ENCODE measurements at regions not wholly inside any gene's neighbourhood (a gene's known extent, or its start where the extent isn't known, plus 50 kb on each side); places are given as distances from the start of the nearest gene placed in this dataset.

DNA sequence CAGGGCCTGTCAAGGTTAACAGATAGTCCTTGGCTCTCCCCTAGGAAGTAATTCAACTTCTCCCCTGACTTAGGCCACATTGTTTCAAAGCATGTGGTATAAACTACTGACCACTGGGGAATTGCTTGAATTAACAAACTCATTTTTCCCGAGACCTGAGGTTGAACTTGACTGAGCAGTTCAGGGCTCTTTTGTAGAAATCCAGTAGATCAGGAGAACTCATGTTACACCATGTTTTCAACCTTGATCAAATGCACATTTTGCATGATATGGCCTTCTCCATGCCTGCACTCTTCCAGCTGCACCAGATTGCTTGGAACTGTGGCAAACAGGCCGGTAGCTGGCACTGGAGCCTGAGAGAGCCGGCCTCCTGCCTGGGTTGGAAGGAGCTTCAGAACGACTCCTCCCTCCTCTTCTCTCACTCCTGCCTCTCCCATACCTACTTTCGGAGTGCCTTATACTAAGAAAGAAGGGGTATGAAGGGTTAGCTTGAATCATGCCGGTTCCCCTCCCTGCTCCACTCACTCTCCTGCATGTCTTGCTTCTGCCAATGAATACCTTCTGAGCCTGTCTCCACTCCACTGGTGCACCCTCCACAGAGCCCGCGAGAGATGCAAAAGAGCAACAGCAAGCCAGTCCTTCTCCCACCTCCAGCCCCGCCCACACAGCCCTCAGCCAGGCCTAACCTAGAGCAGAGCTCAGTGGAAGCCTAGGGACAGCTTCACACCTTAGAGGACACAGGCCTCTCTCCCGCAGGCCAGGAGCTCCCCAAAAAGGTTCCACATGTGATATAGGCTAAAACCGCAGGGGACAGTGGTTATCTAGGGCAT lies 159.4 kb downstream of the MACROH2A1 start:
- Histone ChIP-seq H3K27me3 (ENCODE audit: control insufficient read depth, insufficient read depth, low read length) (no peaks in the 10 kb centered on the region), H3K4me3 (ENCODE audit: low read depth, low read length) (no peak overlapping the region), H3K36me3 (ENCODE audit: control insufficient read depth, insufficient read depth, low read length) (no peaks in the 10 kb centered on the region)
- no peak for TF ChIP-seq CTCF (IDR thresholded peaks at IDR 0.05; ENCODE audit: insufficient read depth, low read length, poor library complexity, severe bottlenecking)
- no peak for DNase-seq (ENCODE audit: low read depth)

DNA sequence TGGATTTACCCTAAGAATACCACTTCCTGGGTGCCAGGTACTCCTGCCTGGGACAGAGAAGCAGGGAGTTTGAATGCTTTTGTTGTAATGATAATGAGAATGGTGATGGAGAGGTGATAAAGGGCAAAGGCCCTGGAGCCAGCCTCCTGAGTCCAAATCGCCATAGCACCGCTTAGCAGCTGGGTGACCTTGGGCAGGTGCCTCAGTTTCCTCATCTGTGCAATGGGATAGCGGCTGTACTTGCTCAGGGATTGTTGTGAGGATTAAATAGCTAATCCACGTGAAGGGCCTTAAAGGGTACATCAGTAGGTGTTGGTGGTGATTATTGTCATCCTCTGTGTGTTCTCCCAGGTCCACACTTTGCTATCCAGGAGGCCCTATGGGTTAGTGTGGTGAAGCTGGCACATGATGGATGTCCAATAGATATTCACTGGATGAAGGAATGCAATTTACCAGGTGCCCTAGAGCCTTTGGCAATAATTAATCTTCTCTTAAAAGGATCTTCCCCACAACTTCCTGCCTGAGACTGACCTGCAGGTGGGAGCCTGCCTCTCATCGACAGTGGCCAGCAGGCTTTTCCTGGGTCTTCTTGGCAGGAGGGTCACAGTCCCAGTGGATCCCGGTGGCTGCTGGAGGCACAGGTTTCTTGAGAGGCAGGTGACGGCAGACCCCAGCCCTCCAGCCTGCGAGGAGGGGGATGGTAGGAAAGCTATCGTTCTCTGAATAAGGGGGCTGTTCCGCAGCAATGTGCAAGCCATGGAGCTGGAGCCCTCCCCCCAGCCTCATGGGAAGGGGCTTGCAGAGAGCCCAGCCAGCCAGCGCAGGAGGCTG lies 160.2 kb downstream of the MACROH2A1 start:
- TF ChIP-seq CTCF (IDR thresholded peaks at IDR 0.05; ENCODE audit: insufficient read depth, low read length, poor library complexity, severe bottlenecking) = no peak

DNA sequence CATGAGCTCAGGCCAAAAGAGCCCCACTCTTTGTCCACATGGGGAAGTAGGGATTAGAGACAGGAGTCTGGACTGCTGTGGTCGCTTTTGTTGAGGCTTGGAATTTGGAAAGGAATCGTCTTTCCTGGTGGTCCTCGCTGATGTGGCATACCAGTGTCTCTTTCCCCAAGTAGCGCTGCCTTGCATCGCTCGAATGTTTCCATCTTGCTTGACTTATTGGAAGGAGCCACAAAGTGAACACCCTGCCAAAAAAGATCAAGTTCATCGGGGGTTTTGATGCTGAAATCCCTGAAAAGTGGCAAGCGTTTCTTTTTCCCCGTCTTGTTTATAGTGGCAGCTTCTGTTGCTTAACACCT lies 161.3 kb downstream of the MACROH2A1 start:
- DNase-seq (ENCODE audit: low read depth) = no peak
- Histone ChIP-seq H3K4me3 (ENCODE audit: low read depth, low read length) (no peak overlapping the region), H3K27me3 (ENCODE audit: control insufficient read depth, insufficient read depth, low read length) (no peaks in the 10 kb centered on the region), H3K36me3 (ENCODE audit: control insufficient read depth, insufficient read depth, low read length) (no peaks in the 10 kb centered on the region)
- TF ChIP-seq CTCF (IDR thresholded peaks at IDR 0.05; ENCODE audit: insufficient read depth, low read length, poor library complexity, severe bottlenecking) = no peak

More for the DNA sequence above, 160.2 kb downstream of the MACROH2A1 start:
- no peak for DNase-seq (ENCODE audit: low read depth)
- Histone ChIP-seq H3K27me3 (ENCODE audit: control insufficient read depth, insufficient read depth, low read length) (no peaks in the 10 kb centered on the region), H3K4me3 (ENCODE audit: low read depth, low read length) (no peak overlapping the region), H3K36me3 (ENCODE audit: control insufficient read depth, insufficient read depth, low read length) (no peaks in the 10 kb centered on the region)

DNA sequence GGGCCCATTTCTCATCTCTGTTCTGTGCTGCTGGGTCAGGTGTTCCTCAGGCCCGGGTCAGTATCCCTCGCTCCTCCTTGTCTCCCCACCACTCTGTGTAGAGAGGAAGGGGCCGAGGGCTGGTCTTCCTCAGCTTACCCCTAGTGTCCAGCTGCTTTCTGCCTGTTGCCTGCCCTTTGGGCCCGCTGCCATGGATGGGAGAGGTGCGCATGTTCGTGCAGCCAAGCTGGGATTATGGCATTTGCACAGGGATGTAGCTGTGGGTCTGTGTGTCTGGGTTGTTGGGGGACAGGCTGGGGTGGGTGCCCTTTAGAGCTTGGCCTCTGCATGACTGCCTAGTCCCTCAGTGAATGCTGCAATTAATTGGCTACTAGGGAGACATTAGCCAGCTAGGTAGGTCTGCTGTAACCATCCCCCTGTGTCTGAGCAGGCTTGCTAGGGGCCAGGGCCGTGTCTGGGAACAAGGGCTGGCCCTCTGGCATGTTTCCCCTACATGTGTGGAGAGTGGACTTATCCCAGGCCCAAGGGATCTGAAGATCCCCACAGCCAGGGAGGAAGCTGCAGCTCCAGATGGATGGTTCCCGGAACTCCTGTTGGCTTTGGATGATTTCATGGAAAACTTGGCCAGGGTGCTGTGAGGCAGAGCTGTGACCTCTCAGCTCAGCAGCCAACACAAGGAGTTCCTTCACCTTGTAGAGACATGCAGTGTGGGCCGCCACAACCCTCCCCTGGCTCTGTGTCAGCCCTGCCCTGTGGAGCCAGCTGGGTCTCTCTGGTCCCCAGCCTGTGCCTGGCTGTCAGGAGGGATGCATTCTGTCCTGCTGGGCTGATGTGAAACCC lies 161.9 kb downstream of the MACROH2A1 start:
- no peaks in the 10 kb centered on the region for H3K36me3 ChIP-seq (ENCODE audit: control insufficient read depth, insufficient read depth, low read length)
- H3K27me3 ChIP-seq (ENCODE audit: control insufficient read depth, insufficient read depth, low read length) = no peaks in the 10 kb centered on the region
- no peak for TF ChIP-seq CTCF (IDR thresholded peaks at IDR 0.05; ENCODE audit: insufficient read depth, low read length, poor library complexity, severe bottlenecking)
- H3K4me3 ChIP-seq (ENCODE audit: low read depth, low read length) = no peak overlapping the region
- no peak for DNase-seq (ENCODE audit: low read depth)

GRCh38 chr5:135236228-135236907 lies 162.7 kb downstream of the MACROH2A1 start:
- Histone ChIP-seq H3K4me3 (ENCODE audit: low read depth, low read length) (no peak overlapping the region), H3K27me3 (ENCODE audit: control insufficient read depth, insufficient read depth, low read length) (no peaks in the 10 kb centered on the region), H3K36me3 (ENCODE audit: control insufficient read depth, insufficient read depth, low read length) (no peaks in the 10 kb centered on the region)
- TF ChIP-seq CTCF (IDR thresholded peaks at IDR 0.05; ENCODE audit: insufficient read depth, low read length, poor library complexity, severe bottlenecking) = no peak
- DNase-seq (ENCODE audit: low read depth) = no peak
